ENCODE measurements at regions not wholly inside any gene's neighbourhood (a gene's known extent, or its start where the extent isn't known, plus 50 kb on each side); places are given as distances from the start of the nearest gene placed in this dataset.

GRCh38 chrX:63566856-63567255 lies 215.7 kb upstream of the SPIN4 start:
- Histone ChIP-seq H3F3A (ENCODE audit: low read depth) (no peaks in the 10 kb centered on the region), H3K4me3 (ENCODE audit: low read length, poor library complexity, severe bottlenecking) (no peak overlapping the region), H3K4me2 (ENCODE audit: low read depth, low read length, poor library complexity, severe bottlenecking) (no peak overlapping the region), H3K36me3 (ENCODE audit: insufficient read depth, low read length) (no peaks in the 10 kb centered on the region), H3K4me1 (ENCODE audit: insufficient read depth, low read length, poor library complexity, severe bottlenecking) (no peaks in the 10 kb centered on the region), H3K27me3 (ENCODE audit: insufficient read depth, low read length, poor library complexity, severe bottlenecking) (no peaks in the 10 kb centered on the region), H4K20me1 (ENCODE audit: insufficient read depth, low read length, poor library complexity, severe bottlenecking) (no peaks in the 10 kb centered on the region), H3K9me2 (replicated peaks; ENCODE audit: low read depth, low read length) (no peaks in the 10 kb centered on the region), H3K9ac (ENCODE audit: low read depth, low read length, poor library complexity, severe bottlenecking) (no peak overlapping the region), H3K9me3 (ENCODE audit: insufficient read depth, low read depth, low read length) (no peaks in the 10 kb centered on the region), H2AFZ (ENCODE audit: low read length) (no peak overlapping the region), H3K79me2 (ENCODE audit: insufficient read depth, low read length) (no peaks in the 10 kb centered on the region)
- no peak for TF ChIP-seq CTCF (conservative IDR thresholded peaks at IDR 0.05; ENCODE audit: low read length)
- TF ChIP-seq EZH2phosphoT487 (IDR thresholded peaks at IDR 0.05; ENCODE audit: borderline replicate concordance) = no peak

GRCh38 chrX:63561425-63561824 lies 210.3 kb upstream of the SPIN4 start:
- Histone ChIP-seq H3K9ac (ENCODE audit: low read depth, low read length, poor library complexity, severe bottlenecking) (peak overlapping the region; percentile 66), H3K4me1 (ENCODE audit: insufficient read depth, low read length, poor library complexity, severe bottlenecking) (no peaks in the 10 kb centered on the region), H3K36me3 (ENCODE audit: insufficient read depth, low read length) (no peaks in the 10 kb centered on the region), H3K4me2 (ENCODE audit: low read depth, low read length, poor library complexity, severe bottlenecking) (peak overlapping the region; percentile 86), H4K20me1 (ENCODE audit: insufficient read depth, low read length, poor library complexity, severe bottlenecking) (no peaks in the 10 kb centered on the region), H3K27me3 (ENCODE audit: insufficient read depth, low read length, poor library complexity, severe bottlenecking) (no peaks in the 10 kb centered on the region), H3K9me2 (replicated peaks; ENCODE audit: low read depth, low read length) (no peaks in the 10 kb centered on the region), H3K79me2 (ENCODE audit: insufficient read depth, low read length) (no peaks in the 10 kb centered on the region), H2AFZ (ENCODE audit: low read length) (peak overlapping the region; percentile 99), H3K9me3 (ENCODE audit: insufficient read depth, low read depth, low read length) (no peaks in the 10 kb centered on the region), H3F3A (ENCODE audit: low read depth) (no peaks in the 10 kb centered on the region), H3K4me3 (ENCODE audit: low read length, poor library complexity, severe bottlenecking) (peak overlapping the region; percentile 94)
- TF ChIP-seq CTCF (conservative IDR thresholded peaks at IDR 0.05; ENCODE audit: low read length) (no peak), EZH2phosphoT487 (IDR thresholded peaks at IDR 0.05; ENCODE audit: borderline replicate concordance) (no peak)

- Histone ChIP-seq H3K36me3 (ENCODE audit: insufficient read depth, low read length) (no peaks in the 10 kb centered on the region), H3K4me3 (ENCODE audit: low read length, poor library complexity, severe bottlenecking) (peak overlapping the region; percentile 94), H3K79me2 (ENCODE audit: insufficient read depth, low read length) (no peaks in the 10 kb centered on the region), H3K4me1 (ENCODE audit: insufficient read depth, low read length, poor library complexity, severe bottlenecking) (no peaks in the 10 kb centered on the region), H3K9me2 (replicated peaks; ENCODE audit: low read depth, low read length) (no peaks in the 10 kb centered on the region), H3K9me3 (ENCODE audit: insufficient read depth, low read depth, low read length) (no peaks in the 10 kb centered on the region), H3K9ac (ENCODE audit: low read depth, low read length, poor library complexity, severe bottlenecking) (peak overlapping the region; percentile 66), H4K20me1 (ENCODE audit: insufficient read depth, low read length, poor library complexity, severe bottlenecking) (no peaks in the 10 kb centered on the region), H3K27me3 (ENCODE audit: insufficient read depth, low read length, poor library complexity, severe bottlenecking) (no peaks in the 10 kb centered on the region), H2AFZ (ENCODE audit: low read length) (peak overlapping the region; percentile 99), H3K4me2 (ENCODE audit: low read depth, low read length, poor library complexity, severe bottlenecking) (peak overlapping the region; percentile 86), H3F3A (ENCODE audit: low read depth) (no peaks in the 10 kb centered on the region)
- TF ChIP-seq EZH2phosphoT487 (IDR thresholded peaks at IDR 0.05; ENCODE audit: borderline replicate concordance) = no peak
- TF ChIP-seq CTCF (conservative IDR thresholded peaks at IDR 0.05; ENCODE audit: low read length) = no peak
Measured at GRCh38 chrX:63560601-63561218, 209.6 kb upstream of the SPIN4 start.
